Left lung (tissue), 4 donors: ENCODE measurements at regions not wholly inside any gene's neighbourhood (a gene's known extent, or its start where the extent isn't known, plus 50 kb on each side); places are given as distances from the start of the nearest gene placed in this dataset.

Source experiments
- ATAC-seq: fragments of 200-7000 bp; cut with Tn5 transposase; one replicate; pipeline ENCODE4 v1.9.1; 2020; ENCODE audit warnings: moderate library complexity
- DNase-seq, 4 donors: peaks; one replicate each; pipeline ENCODE4 v3.0.0-alpha.2; 2013 to 2020
- H3K27ac ChIP-seq, 2 donors: fragments of 200-600 bp; sonication (generic) in 1 of 2; one replicate each; pipeline versions ENCODE4 v1.5.0 to v1.8.0; 2020 to 2021
- H3K27me3 ChIP-seq, 2 donors: fragments of 200-600 bp; sonication (generic) in 1 of 2; one replicate each; pipeline versions ENCODE4 v1.5.0 to v1.8.0; 2020 to 2021
- H3K36me3 ChIP-seq, 2 donors: fragments of 200-600 bp; sonication (generic) in 1 of 2; one replicate each; pipeline versions ENCODE4 v1.5.0 to v1.8.0; 2020 to 2021
- H3K4me1 ChIP-seq, 2 donors: fragments of 200-600 bp; one replicate each; pipeline ENCODE4 v1.8.0; 2021
- H3K4me3 ChIP-seq, 2 donors: fragments of 200-600 bp; sonication (generic) in 1 of 2; one replicate each; pipeline versions ENCODE4 v1.5.0 to v1.8.0; 2020 to 2021; ENCODE audit warnings: mild to moderate bottlenecking in 1 of 2
- H3K9me3 ChIP-seq, 2 donors: fragments of 200-600 bp; sonication (generic) in 1 of 2; one replicate each; pipeline versions ENCODE4 v1.5.0 to v1.8.0; 2020 to 2021
- CTCF ChIP-seq, 2 donors: fragments of 200-600 bp; sonication (generic) in 1 of 2; IDR thresholded peaks; one replicate each; pipeline versions ENCODE4 v1.5.0 to v1.8.0; 2021; ENCODE audit warnings: antibody characterized with exemption in 2 of 2
- intact Hi-C, 2 donors: fragments of 100-400 bp; cut with DNase I; formaldehyde crosslinking; loops; one replicate each; pipeline versions ENCODE4 v1.11.2 to v1.14.2; 2022
- donor health status: DM: no; HTN: yes; CAD: no.
- donor health status: DM: no; HTN: no; CAD: no.

- no peak for ATAC-seq
- Histone ChIP-seq H3K27me3 (no peaks in the 10 kb centered on the region), H3K9me3 (peaks cover 0 to 5% of the 10 kb centered on the region in 2 donors), H3K36me3 (no peaks in the 10 kb centered on the region), H3K4me1 (no peaks in the 10 kb centered on the region), H3K27ac (no peak overlapping the region), H3K4me3 (no peak overlapping the region)
- intact Hi-C loops: no loop called here
- no peak for TF ChIP-seq CTCF (IDR thresholded peaks at IDR 0.05)
- peak in 1 of 4 donors; percentile 19 for DNase-seq
Measured at GRCh38 chr14:87199381-87199780, 793.6 kb downstream of the GALC start.

- Histone ChIP-seq H3K27ac (no peak overlapping the region), H3K4me1 (no peaks in the 10 kb centered on the region), H3K27me3 (no peaks in the 10 kb centered on the region), H3K4me3 (no peak overlapping the region), H3K36me3 (no peaks in the 10 kb centered on the region), H3K9me3 (peaks cover 0 to 10% of the 10 kb centered on the region in 2 donors)
- TF ChIP-seq CTCF (IDR thresholded peaks at IDR 0.05): no peak
- DNase-seq (no peak), ATAC-seq (no peak)
- intact Hi-C loops: no loop called here
Measured at GRCh38 chr14:87196436-87196835, 796.5 kb downstream of the GALC start.

GRCh38 chr14:87187786-87188185 lies 805.2 kb downstream of the GALC start:
- no peak overlapping the region for H3K27ac ChIP-seq
- no peaks in the 10 kb centered on the region for H3K36me3 ChIP-seq
- no peaks in the 10 kb centered on the region for H3K27me3 ChIP-seq
- no peaks in the 10 kb centered on the region for H3K4me1 ChIP-seq
- ATAC-seq (no peak), DNase-seq (no peak)
- intact Hi-C loops: no loop called here
- no peak overlapping the region for H3K4me3 ChIP-seq
- H3K9me3 ChIP-seq: peaks cover 0 to 6% of the 10 kb centered on the region in 2 donors
- no peak for TF ChIP-seq CTCF (IDR thresholded peaks at IDR 0.05)

GRCh38 chr14:87186737-87187136 lies 806.2 kb downstream of the GALC start:
- H3K36me3 ChIP-seq: no peaks in the 10 kb centered on the region
- no peak overlapping the region for H3K4me3 ChIP-seq
- no peak for TF ChIP-seq CTCF (IDR thresholded peaks at IDR 0.05)
- H3K9me3 ChIP-seq: peaks cover 0 to 6% of the 10 kb centered on the region in 2 donors
- intact Hi-C loops: no loop called here
- DNase-seq: no peak
- ATAC-seq: no peak
- no peaks in the 10 kb centered on the region for H3K4me1 ChIP-seq
- H3K27me3 ChIP-seq: no peaks in the 10 kb centered on the region
- no peak overlapping the region for H3K27ac ChIP-seq

GRCh38 chr14:87185961-87186560 lies 806.9 kb downstream of the GALC start:
- intact Hi-C loops: no loop called here
- Histone ChIP-seq H3K36me3 (no peaks in the 10 kb centered on the region), H3K4me3 (no peak overlapping the region), H3K4me1 (no peaks in the 10 kb centered on the region), H3K9me3 (peaks cover 0 to 2% of the 10 kb centered on the region in 2 donors), H3K27ac (no peak overlapping the region), H3K27me3 (no peaks in the 10 kb centered on the region)
- no peak for TF ChIP-seq CTCF (IDR thresholded peaks at IDR 0.05)
- no peak for ATAC-seq
- no peak for DNase-seq
